Endodermal cell (in vitro differentiated cells): ENCODE measurements at regions not wholly inside any gene's neighbourhood (a gene's known extent, or its start where the extent isn't known, plus 50 kb on each side); places are given as distances from the start of the nearest gene placed in this dataset.

Experiments used
- DNase-seq: peaks from one replicate; pipeline ENCODE4 v3.0.0-alpha.2; 2017
- H3K27ac ChIP-seq: 2 replicates; pipeline ENCODE4 v1.5.1; 2013; ENCODE audit warnings: mild to moderate bottlenecking, low read depth, low read length, moderate library complexity
- H3K27me3 ChIP-seq: 2 replicates; pipeline ENCODE4 v1.6.1; 2013; ENCODE audit warnings: mild to moderate bottlenecking, low read length, moderate library complexity; ENCODE audit not compliant: insufficient read depth, control insufficient read depth, poor library complexity, severe bottlenecking
- H3K36me3 ChIP-seq: 2 replicates; pipeline ENCODE4 v1.7.0; 2013; ENCODE audit warnings: mild to moderate bottlenecking, low read length, moderate library complexity; ENCODE audit not compliant: control insufficient read depth, insufficient read depth
- H3K4me1 ChIP-seq: one replicate; pipeline ENCODE4 v1.7.0; 2013; ENCODE audit warnings: low read length; ENCODE audit not compliant: control insufficient read depth, insufficient read depth
- H3K4me3 ChIP-seq: 2 replicates; pipeline ENCODE4 v1.5.1; 2013; ENCODE audit warnings: mild to moderate bottlenecking, low read length, moderate library complexity
- H3K9ac ChIP-seq: 2 replicates; pipeline ENCODE4 v1.6.1; 2013; ENCODE audit warnings: mild to moderate bottlenecking, low read length, moderate library complexity; ENCODE audit not compliant: poor library complexity, severe bottlenecking; ENCODE audit errors: extremely low read depth
- H3K9me3 ChIP-seq: 2 replicates; pipeline ENCODE4 v1.6.1; 2013; ENCODE audit warnings: mild to moderate bottlenecking, low read length, moderate library complexity; ENCODE audit not compliant: control insufficient read depth
- H3K27ac Mint-ChIP-seq: 2 replicates; pipeline ENCODE4 v1.8.0; 2020; ENCODE audit warnings: mixed read lengths
- H3K27me3 Mint-ChIP-seq: 2 replicates; pipeline ENCODE4 v1.8.0; 2021; ENCODE audit warnings: mild to moderate bottlenecking, mixed read lengths; ENCODE audit not compliant: insufficient read depth
- H3K36me3 Mint-ChIP-seq: 2 replicates; pipeline ENCODE4 v1.8.0; 2020; ENCODE audit warnings: low read depth, mixed read lengths
- H3K4me1 Mint-ChIP-seq: 2 replicates; pipeline ENCODE4 v1.8.0; 2020; ENCODE audit warnings: mixed read lengths
- H3K4me3 Mint-ChIP-seq: 2 replicates; pipeline ENCODE4 v1.8.0; 2020; ENCODE audit warnings: mild to moderate bottlenecking, moderate library complexity, mixed read lengths
- H3K9me3 Mint-ChIP-seq: 2 replicates; pipeline ENCODE4 v1.8.0; 2020; ENCODE audit warnings: mild to moderate bottlenecking, mixed read lengths
- WGBS, 2 experiments: methylation state at CpG; one replicate each; pipeline versions ENCODE4 v1.1.5 to v1.1.7; 2013; ENCODE audit warnings: missing lambda C conversion rate in 2 of 2, mixed read lengths in 1 of 2; ENCODE audit not compliant: insufficient coverage in 1 of 2, insufficient read length in 1 of 2; 5-methylcytosine and 5-hydroxymethylcytosine counted together
- TF ChIP-seq, protein P1 (sequence below): fragments of 200-600 bp; sonication (generic); conservative IDR thresholded peaks from 2 replicates; pipeline ENCODE4 v1.5.0; 2021; ENCODE audit warnings: antibody characterized with exemption, mild to moderate bottlenecking

DNA sequence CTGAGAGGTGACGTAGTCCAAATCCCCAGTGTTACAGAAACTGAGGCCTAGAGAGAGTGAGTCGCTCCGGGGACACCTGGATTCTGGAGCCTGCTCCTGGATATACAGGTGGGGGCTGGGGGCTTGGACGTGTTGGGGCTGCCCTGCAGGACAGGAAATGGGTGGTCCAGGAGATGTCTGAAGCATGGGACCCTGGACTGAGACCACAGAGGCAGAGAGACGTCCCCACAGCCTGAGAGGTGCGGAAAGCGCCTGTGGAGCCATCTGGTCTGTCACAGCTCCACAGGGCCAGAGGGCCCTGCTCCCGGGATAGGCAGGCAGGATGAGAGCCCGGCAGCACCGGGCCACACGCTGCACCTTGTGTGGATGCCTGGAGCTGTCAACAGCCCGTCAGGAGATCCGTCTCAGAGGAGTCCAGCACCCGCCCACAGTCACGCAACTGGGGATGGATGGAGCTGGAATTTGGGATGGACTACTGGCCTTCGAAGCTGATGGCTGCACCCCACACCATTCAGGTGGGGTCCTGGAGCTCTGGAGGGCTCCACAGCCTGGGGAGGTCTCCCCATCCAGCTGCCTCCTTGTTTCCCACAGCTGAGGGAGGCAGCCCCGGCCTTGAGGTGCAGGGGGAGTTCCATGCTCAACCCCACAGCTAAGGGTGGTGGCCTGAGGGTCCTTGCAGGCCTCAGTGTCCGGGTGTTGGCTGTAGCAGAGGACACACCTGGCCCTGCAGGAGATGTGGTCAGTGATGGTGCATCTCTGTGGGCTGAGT lies 303.0 kb downstream of the NDUFA10 start:
- Mint-ChIP-seq H3K4me3 (no peak overlapping the region), H3K36me3 (no peaks in the 10 kb centered on the region)

DNA sequence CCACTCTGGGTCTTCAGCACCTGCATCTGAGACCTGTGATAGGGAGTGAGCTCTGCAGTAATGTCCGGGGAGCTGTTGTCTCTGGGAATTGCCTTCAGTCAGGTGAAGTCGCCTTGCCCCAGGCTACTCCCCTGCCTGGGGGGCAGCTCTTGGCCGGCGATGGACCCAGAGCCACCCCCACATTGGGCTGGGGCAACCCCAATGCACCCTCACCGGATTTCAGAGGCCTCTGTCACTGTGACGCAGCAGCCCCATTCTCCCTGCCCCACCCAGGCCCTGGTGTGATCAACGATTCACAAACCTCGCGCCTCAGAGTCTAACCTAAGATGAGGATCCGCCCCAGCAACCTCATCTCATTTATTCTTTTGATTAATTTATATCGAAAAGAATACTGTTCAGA lies 303.6 kb downstream of the NDUFA10 start:
- TF ChIP-seq, protein P1, sequence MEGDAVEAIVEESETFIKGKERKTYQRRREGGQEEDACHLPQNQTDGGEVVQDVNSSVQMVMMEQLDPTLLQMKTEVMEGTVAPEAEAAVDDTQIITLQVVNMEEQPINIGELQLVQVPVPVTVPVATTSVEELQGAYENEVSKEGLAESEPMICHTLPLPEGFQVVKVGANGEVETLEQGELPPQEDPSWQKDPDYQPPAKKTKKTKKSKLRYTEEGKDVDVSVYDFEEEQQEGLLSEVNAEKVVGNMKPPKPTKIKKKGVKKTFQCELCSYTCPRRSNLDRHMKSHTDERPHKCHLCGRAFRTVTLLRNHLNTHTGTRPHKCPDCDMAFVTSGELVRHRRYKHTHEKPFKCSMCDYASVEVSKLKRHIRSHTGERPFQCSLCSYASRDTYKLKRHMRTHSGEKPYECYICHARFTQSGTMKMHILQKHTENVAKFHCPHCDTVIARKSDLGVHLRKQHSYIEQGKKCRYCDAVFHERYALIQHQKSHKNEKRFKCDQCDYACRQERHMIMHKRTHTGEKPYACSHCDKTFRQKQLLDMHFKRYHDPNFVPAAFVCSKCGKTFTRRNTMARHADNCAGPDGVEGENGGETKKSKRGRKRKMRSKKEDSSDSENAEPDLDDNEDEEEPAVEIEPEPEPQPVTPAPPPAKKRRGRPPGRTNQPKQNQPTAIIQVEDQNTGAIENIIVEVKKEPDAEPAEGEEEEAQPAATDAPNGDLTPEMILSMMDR = no peak
- H3K4me1 ChIP-seq = no peaks in the 10 kb centered on the region
- Mint-ChIP-seq H3K36me3 (no peaks in the 10 kb centered on the region), H3K27ac (no peak overlapping the region), H3K27me3 (no peaks in the 10 kb centered on the region), H3K4me1 (no peaks in the 10 kb centered on the region), H3K4me3 (no peak overlapping the region), H3K9me3 (peaks cover 2% of the 10 kb centered on the region)
- H3K9ac ChIP-seq = no peak overlapping the region
- H3K27me3 ChIP-seq = no peaks in the 10 kb centered on the region
- no peak overlapping the region for H3K27ac ChIP-seq
- no peaks in the 10 kb centered on the region for H3K9me3 ChIP-seq
- no peak overlapping the region for H3K4me3 ChIP-seq
- WGBS, 2 experiments = 90 to 91% methylated on average over 5 to 10 of the region's 11 CpGs
- H3K36me3 ChIP-seq = no peaks in the 10 kb centered on the region
- peak; percentile 29 for DNase-seq

More for the DNA sequence above, 303.0 kb downstream of the NDUFA10 start:
- H3K9me3 ChIP-seq = no peaks in the 10 kb centered on the region
- WGBS, 2 experiments = 89 to 90% methylated on average over 15 to 18 of the region's 18 CpGs
- no peak overlapping the region for H3K27ac ChIP-seq
- Mint-ChIP-seq H3K9me3 (peaks cover 2% of the 10 kb centered on the region), H3K4me1 (no peaks in the 10 kb centered on the region), H3K27ac (no peak overlapping the region), H3K27me3 (no peaks in the 10 kb centered on the region)
- H3K4me1 ChIP-seq = no peaks in the 10 kb centered on the region
- H3K9ac ChIP-seq = no peak overlapping the region
- TF ChIP-seq, protein P1 = no peak
- no peaks in the 10 kb centered on the region for H3K27me3 ChIP-seq
- peak; percentile 40 for DNase-seq
- no peaks in the 10 kb centered on the region for H3K36me3 ChIP-seq
- H3K4me3 ChIP-seq = no peak overlapping the region

DNA sequence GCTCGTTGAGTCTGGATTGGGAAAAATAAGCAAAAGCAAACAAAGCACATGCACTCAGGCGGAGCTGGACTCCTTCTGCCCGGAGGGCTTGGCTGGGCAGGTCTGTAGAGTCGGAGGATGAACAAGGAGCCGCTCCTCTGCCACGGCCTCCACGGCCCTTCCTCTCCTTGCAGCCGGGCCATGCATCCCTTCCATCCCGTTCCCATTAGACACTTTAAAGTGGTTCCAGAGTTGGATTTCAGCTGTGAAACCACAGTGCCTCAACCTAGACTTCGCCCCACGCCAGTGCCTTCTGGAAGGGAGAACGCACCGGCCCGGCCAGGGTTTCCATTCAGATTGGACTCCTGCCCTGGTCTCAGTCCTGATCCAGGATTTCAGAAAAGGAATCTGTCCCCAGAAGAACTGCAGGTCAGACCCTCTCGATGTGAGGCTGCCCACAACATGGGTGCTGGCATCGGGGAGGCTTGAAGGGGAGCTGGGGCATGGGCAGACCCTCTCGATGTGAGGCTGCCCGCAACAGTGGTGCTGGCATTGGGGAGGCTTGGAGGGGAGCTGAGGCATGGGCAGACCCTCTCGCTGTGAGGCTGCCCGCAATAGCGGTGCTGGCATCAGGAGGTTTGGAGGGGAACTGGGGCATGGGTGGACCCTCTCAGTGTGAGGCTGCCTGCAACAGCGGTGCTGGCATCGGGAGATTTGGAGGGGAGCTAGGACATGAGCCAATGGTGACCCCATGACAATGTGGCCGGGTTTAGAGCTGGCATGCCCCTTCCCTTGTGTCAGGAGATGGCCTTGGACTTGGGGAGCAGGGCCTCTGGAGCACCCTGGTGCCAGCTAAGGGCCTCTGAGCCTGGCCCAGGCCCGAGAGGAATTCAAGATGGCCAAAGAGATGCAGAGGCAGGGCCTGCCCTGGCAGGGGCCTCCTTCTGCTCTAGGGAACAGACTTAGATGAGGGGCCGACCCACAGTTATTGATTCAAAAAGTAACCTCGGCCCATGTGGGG lies 304.5 kb downstream of the NDUFA10 start:
- Histone ChIP-seq H3K4me3 (no peak overlapping the region), H3K27me3 (no peaks in the 10 kb centered on the region), H3K36me3 (no peaks in the 10 kb centered on the region), H3K4me1 (no peaks in the 10 kb centered on the region), H3K9me3 (no peaks in the 10 kb centered on the region), H3K9ac (no peak overlapping the region), H3K27ac (no peak overlapping the region)
- no peaks in the 10 kb centered on the region for H3K4me1 Mint-ChIP-seq
- peak; percentile 24 for DNase-seq
- no peak overlapping the region for H3K4me3 Mint-ChIP-seq
- H3K36me3 Mint-ChIP-seq = no peaks in the 10 kb centered on the region
- no peaks in the 10 kb centered on the region for H3K27me3 Mint-ChIP-seq
- H3K27ac Mint-ChIP-seq = no peak overlapping the region
- H3K9me3 Mint-ChIP-seq = peaks cover 2% of the 10 kb centered on the region
- TF ChIP-seq, protein P1 = no peak
- WGBS, 2 experiments = 87 to 90% methylated on average over 24 to 27 of the region's 27 CpGs
